Suprapubic skin (tissue), 4 donors: ENCODE measurements at regions not wholly inside any gene's neighbourhood (a gene's known extent, or its start where the extent isn't known, plus 50 kb on each side); places are given as distances from the start of the nearest gene placed in this dataset.

Experiments used
- DNase-seq, 2 donors: peaks; one replicate each; pipeline ENCODE4 v3.0.0-alpha.2; 2019; ENCODE audit warnings: low spot score in 2 of 2
- H3K27ac ChIP-seq: fragments of 200-600 bp; sonication (generic); one replicate; pipeline ENCODE4 v1.5.1; 2019
- H3K27me3 ChIP-seq: fragments of 200-600 bp; sonication (generic); one replicate; pipeline ENCODE4 v1.5.1; 2019
- H3K36me3 ChIP-seq: fragments of 200-600 bp; sonication (generic); one replicate; pipeline ENCODE4 v1.5.1; 2019
- H3K4me1 ChIP-seq: fragments of 200-600 bp; sonication (generic); one replicate; pipeline ENCODE4 v1.5.1; 2019
- H3K4me3 ChIP-seq: fragments of 200-600 bp; sonication (generic); one replicate; pipeline ENCODE4 v1.5.1; 2019; ENCODE audit warnings: mild to moderate bottlenecking
- H3K9me3 ChIP-seq: fragments of 200-600 bp; sonication (generic); one replicate; pipeline ENCODE4 v1.5.1; 2019
- CTCF ChIP-seq, 2 donors: fragments of 200-600 bp in 1 of 2; fragments of 450-650 bp in 1 of 2; sonication (generic) in 1 of 2; IDR thresholded peaks; one replicate each; pipeline ENCODE4 v1.5.1; 2016 to 2019; ENCODE audit warnings: antibody characterized with exemption in 2 of 2, mild to moderate bottlenecking in 1 of 2, moderate library complexity in 1 of 2
- EP300 ChIP-seq: sonication (generic); formaldehyde crosslinking; IDR thresholded peaks from one replicate; pipeline ENCODE4 v1.6.1; 2017; ENCODE audit warnings: antibody characterized with exemption
- POLR2A ChIP-seq, 2 donors: fragments of 450-650 bp; IDR thresholded peaks; one replicate each; pipeline ENCODE4 v1.6.1; 2017; ENCODE audit warnings: antibody characterized with exemption in 2 of 2, mild to moderate bottlenecking in 2 of 2, moderate library complexity in 2 of 2
- POLR2AphosphoS5 ChIP-seq, 3 donors: sonication (generic); formaldehyde crosslinking; IDR thresholded peaks; one replicate each; pipeline ENCODE4 v1.6.1; 2017; ENCODE audit warnings: antibody characterized with exemption in 3 of 3
- WGBS: methylation state at CpG from one replicate; pipeline ENCODE4 v1.1.5; 2018; 5-methylcytosine and 5-hydroxymethylcytosine counted together

- DNase-seq = no peak
- Histone ChIP-seq H3K4me1 (no peaks in the 10 kb centered on the region), H3K4me3 (no peak overlapping the region), H3K9me3 (no peaks in the 10 kb centered on the region), H3K27me3 (no peaks in the 10 kb centered on the region), H3K27ac (no peak overlapping the region), H3K36me3 (no peaks in the 10 kb centered on the region)
- TF ChIP-seq POLR2AphosphoS5 (IDR thresholded peaks at IDR 0.05) (no peak), POLR2A (IDR thresholded peaks at IDR 0.05) (no peak), EP300 (no peak), CTCF (IDR thresholded peaks at IDR 0.05) (no peak)
- WGBS = 80% methylated on average over 3 of the region's 3 CpGs
These were observed 352.6 kb downstream of the PDCD6IP start for GRCh38 chr3:34150992-34151391.

GRCh38 chr3:34152656-34153055, 354.2 kb downstream of the PDCD6IP start:
- Histone ChIP-seq H3K27me3 (no peaks in the 10 kb centered on the region), H3K4me1 (no peaks in the 10 kb centered on the region), H3K36me3 (no peaks in the 10 kb centered on the region), H3K9me3 (no peaks in the 10 kb centered on the region), H3K4me3 (no peak overlapping the region), H3K27ac (no peak overlapping the region)
- DNase-seq = no peak
- TF ChIP-seq POLR2AphosphoS5 (IDR thresholded peaks at IDR 0.05) (no peak), CTCF (IDR thresholded peaks at IDR 0.05) (no peak), POLR2A (IDR thresholded peaks at IDR 0.05) (no peak)
- 87% methylated on average over 5 of the region's 5 CpGs for WGBS

DNA sequence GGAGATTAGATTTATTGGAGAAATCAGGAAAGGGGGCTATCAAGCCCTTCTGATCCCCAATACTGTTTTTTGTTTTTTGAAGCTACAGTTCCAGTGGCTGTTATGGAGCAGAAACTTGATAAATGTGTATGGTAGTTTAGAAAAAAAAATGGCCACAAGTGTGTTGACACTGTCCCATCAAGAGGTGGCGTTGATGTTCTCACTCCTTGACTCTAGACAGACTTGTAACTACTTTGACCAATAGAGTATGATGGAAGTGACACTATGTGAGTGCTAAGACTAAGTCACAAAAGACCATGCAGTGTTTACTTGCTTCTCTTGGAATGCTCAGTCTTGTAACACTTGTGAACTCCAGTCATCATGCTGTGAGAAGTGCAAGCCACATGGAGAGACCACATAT, 356.7 kb downstream of the PDCD6IP start:
- Histone ChIP-seq H3K4me3 (no peak overlapping the region), H3K9me3 (no peaks in the 10 kb centered on the region), H3K27ac (no peak overlapping the region), H3K27me3 (no peaks in the 10 kb centered on the region), H3K36me3 (no peaks in the 10 kb centered on the region), H3K4me1 (no peaks in the 10 kb centered on the region)
- TF ChIP-seq POLR2AphosphoS5 (IDR thresholded peaks at IDR 0.05) = no peak
- no peak for TF ChIP-seq POLR2A (IDR thresholded peaks at IDR 0.05)
- TF ChIP-seq CTCF (IDR thresholded peaks at IDR 0.05) = no peak
- no peak for TF ChIP-seq EP300
- 0% methylated on average over 1 of the region's 1 CpG for whole genome bisulfite sequencing
- no peak for DNase-seq

GRCh38 chr3:34155666-34156065, 357.2 kb downstream of the PDCD6IP start:
- DNase-seq = no peak
- Histone ChIP-seq H3K27ac (no peak overlapping the region), H3K4me1 (no peaks in the 10 kb centered on the region), H3K9me3 (no peaks in the 10 kb centered on the region), H3K27me3 (no peaks in the 10 kb centered on the region), H3K36me3 (no peaks in the 10 kb centered on the region), H3K4me3 (no peak overlapping the region)
- 80% methylated on average over 2 of the region's 2 CpGs for WGBS
- TF ChIP-seq CTCF (IDR thresholded peaks at IDR 0.05) = no peak
- TF ChIP-seq POLR2AphosphoS5 (IDR thresholded peaks at IDR 0.05) = no peak
- no peak for TF ChIP-seq EP300
- no peak for TF ChIP-seq POLR2A (IDR thresholded peaks at IDR 0.05)

GRCh38 chr3:34157491-34157890, 359.1 kb downstream of the PDCD6IP start:
- Histone ChIP-seq H3K4me1 (no peaks in the 10 kb centered on the region), H3K27ac (no peak overlapping the region), H3K4me3 (no peak overlapping the region), H3K27me3 (no peaks in the 10 kb centered on the region), H3K9me3 (no peaks in the 10 kb centered on the region), H3K36me3 (no peaks in the 10 kb centered on the region)
- TF ChIP-seq POLR2A (IDR thresholded peaks at IDR 0.05) (no peak), POLR2AphosphoS5 (IDR thresholded peaks at IDR 0.05) (no peak), EP300 (no peak), CTCF (IDR thresholded peaks at IDR 0.05) (no peak)
- DNase-seq = no peak
